LNCaP clone FGC (cell line): ENCODE measurements at regions not wholly inside any gene's neighbourhood (a gene's known extent, or its start where the extent isn't known, plus 50 kb on each side); places are given as distances from the start of the nearest gene placed in this dataset.

Source experiments
- DNase-seq: peaks from one replicate; pipeline ENCODE4 v3.0.0-alpha.2; 2011; ENCODE audit warnings: low read depth
- H3K4me3 ChIP-seq: 2 replicates; pipeline ENCODE4 v1.5.1; 2011; ENCODE audit warnings: mild to moderate bottlenecking, low read depth, low read length, control low read depth
- CTCF ChIP-seq: IDR thresholded peaks from 2 replicates; pipeline ENCODE4 v1.5.1; 2012; ENCODE audit warnings: mild to moderate bottlenecking; ENCODE audit not compliant: control insufficient read depth, insufficient read depth; ENCODE audit errors: extremely low read depth

DNA sequence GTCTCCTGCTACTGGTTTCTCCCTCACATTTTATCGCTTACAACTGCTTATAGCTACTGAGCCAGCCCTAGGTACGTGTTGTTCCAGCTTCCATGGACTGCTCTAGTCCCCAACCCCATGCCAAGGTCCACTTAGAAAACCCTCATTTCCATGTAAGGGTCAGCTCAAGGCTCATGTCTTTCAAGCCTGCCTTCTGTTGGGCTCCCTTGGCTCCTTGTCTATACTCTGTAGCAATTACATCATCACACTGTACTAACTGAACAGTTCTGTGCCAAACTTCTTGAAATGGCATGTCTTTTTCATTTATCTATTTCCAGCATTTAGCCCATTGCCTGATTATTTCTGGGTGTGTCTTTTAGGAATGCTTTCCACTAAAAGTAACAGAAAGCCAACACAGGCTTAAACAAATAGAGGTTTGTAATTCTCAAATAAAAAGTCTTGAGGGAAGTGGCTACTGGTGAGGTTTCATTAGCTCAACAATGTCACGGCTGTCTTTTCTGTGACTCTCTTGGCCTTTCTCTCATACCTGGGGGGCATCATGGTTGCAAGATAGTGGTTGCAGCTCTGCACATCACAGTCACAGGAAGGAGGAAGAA, 317.6 kb downstream of the TPBG start:
- H3K4me3 ChIP-seq: no peak overlapping the region
- DNase-seq: no peak
- no peak for TF ChIP-seq CTCF

DNA sequence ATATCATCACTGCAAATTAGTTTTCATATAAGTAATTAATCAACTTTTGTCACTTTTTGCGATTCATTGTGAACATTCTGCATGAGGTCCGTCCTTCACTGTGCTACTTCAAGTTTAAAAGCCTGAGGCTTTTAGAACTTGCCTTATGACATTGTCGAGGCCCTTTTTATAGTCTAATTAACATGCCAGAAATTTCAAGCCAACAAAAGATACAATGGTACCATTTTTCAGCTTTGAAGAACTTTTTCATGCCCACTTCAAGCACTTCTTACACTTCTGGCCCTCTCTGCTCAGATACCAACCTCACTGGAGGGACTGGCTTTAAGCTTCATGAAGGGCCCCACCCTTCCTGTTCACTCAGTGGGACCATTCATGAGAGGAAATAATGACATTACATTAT, 323.1 kb downstream of the TPBG start:
- TF ChIP-seq CTCF: no peak
- no peak for DNase-seq
- H3K4me3 ChIP-seq: no peak overlapping the region

- no peak for DNase-seq
- TF ChIP-seq CTCF: no peak
- H3K4me3 ChIP-seq: no peak overlapping the region
Measured at GRCh38 chr6:82687855-82688254, 324.2 kb downstream of the TPBG start.

GRCh38 chr6:82690283-82690682, 326.7 kb downstream of the TPBG start:
- H3K4me3 ChIP-seq: no peak overlapping the region
- TF ChIP-seq CTCF: no peak
- no peak for DNase-seq

- H3K4me3 ChIP-seq: no peak overlapping the region
- no peak for TF ChIP-seq CTCF
- DNase-seq: no peak
Measured at GRCh38 chr6:82691997-82692396, 328.4 kb downstream of the TPBG start.

DNA sequence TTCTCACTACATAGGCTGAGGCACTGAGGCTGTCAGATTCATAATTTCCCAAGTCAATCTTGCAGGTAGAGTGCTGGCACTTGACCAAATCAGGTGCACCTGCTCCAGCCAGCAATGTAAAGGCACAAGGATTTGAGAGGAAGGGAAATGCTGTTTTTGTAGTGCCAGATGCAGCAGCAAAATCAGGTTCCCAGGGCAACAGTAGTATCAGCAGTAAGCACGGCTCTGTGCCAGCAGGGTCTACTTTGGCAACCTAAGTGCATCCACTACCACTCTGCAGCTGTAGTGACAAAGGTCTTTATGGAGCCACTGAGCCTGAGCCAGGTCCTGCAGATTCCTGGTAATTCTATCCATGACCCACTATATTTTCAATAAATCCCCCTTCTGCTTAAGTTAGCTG, 329.5 kb downstream of the TPBG start:
- no peak for DNase-seq
- H3K4me3 ChIP-seq: no peak overlapping the region
- TF ChIP-seq CTCF: no peak

- no peak for DNase-seq
- no peak overlapping the region for H3K4me3 ChIP-seq
- no peak for TF ChIP-seq CTCF
Measured at GRCh38 chr6:82701341-82701740, 337.7 kb downstream of the TPBG start.
